GM21367 (cell line): ENCODE measurements at regions not wholly inside any gene's neighbourhood (a gene's known extent, or its start where the extent isn't known, plus 50 kb on each side); places are given as distances from the start of the nearest gene placed in this dataset.

ENCODE experiments used
- ATAC-seq: cut with Tn5 transposase; IDR thresholded peaks from one replicate; pipeline ENCODE4 v1.9.1; 2021; ENCODE audit not compliant: unreplicated experiment

GRCh38 chr10:131480066-131480465, 168.5 kb upstream of the TCERG1L start:
- ATAC-seq, result no peak

GRCh38 chr10:131480861-131481260, 169.3 kb upstream of the TCERG1L start:
- ATAC-seq, result no peak

DNA sequence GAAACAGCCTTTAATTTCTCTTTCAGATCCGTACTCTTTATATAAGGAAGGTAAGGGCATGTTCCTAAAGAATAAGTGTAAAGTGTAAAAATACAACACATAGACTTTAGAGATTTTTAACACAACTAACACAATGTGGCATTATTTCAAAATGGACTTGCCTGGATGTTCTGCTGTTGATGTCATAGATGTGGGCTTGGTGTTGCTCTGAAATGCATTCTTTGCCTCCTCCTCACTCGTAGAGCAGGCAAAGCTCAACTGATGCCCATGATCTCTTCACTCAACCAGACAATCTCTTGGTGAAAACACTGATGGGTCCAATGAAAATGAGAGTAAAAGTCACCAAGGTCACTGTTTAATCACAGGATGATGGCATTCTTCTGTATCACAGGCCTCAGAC, 174.2 kb upstream of the TCERG1L start:
- no peak for ATAC-seq

- no peak for ATAC-seq
These were observed 176.3 kb upstream of the TCERG1L start for GRCh38 chr10:131487822-131488221.

DNA sequence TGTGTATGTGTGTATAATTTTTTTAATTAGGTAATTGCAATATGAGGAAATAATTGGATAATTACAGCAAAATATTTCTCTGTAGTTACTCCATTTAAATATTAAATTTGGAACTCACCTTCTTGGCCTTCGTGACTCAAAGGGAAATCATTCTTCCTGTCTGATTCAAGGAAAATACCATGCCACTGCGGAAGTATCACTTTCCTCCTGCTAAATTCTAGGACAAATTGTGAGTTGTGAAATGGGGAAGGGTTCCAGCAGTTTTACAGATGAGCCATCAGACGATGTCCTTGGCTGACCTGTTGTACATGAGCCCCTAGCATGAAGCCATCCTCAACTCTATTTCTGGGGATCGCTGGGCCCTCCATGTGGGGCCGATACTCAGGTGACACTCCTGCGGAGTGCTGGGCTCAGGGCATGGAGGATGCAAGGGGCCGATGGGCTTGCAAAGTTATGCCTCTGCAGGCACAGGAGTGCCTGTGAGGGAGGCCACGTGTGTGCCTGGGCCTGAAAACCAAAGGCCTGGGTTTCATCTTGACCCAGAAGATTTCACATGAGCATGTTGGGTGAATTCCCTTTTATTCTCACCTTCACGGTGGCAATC, 179.6 kb upstream of the TCERG1L start:
- no peak for ATAC-seq

DNA sequence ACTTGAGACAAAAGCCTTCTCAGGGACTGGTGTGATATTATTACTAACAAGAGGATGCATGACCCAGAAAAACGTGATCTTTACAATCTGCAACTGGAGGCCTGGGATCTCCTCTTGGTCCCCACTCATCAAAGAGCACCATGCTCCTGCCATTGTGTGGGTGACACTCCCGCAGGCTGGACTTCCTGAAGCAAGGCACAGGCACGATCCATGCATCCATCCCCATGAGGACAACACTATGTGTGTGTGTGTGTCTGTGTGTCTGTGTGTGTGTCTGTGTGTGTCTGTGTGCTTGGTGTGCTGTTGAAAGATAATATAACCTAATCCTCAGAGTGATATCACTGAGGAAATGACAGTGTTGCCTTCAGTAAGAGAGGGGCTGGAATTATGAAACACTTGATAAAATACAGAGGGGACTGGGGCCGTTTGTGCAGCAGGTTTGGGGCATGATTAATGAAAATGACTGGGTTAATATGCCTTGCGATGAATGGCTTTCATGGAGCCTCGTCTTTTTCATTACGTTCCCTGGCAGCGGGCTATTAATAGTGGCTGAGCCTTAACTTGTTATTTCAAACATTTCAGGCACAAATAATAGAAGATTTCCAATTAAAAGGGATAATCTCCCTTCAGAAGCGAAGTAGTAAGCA, 180.8 kb upstream of the TCERG1L start:
- ATAC-seq, result no peak

GRCh38 chr10:131493432-131493831, 181.9 kb upstream of the TCERG1L start:
- ATAC-seq, result no peak

- no peak for ATAC-seq
These were observed 182.9 kb upstream of the TCERG1L start for GRCh38 chr10:131494451-131494850.

DNA sequence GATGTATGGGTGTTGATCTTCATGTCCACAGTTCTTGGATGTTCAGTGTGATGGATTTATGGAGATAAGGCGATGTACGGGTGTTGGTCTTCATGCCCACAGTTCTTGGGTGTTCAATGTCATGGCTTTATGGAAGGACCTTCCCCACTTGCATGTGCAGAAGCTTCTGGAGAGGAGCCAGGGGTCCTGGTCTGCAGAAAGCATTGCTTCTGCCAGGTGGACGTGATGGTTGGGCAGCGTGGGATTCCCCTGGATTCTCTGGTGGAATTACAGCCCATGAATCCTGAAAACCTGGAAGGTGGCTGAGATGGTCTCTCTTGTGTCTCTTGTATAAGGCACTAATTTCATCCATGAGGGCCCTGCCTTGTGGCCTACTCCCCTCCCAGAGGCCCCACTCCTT, 183.7 kb upstream of the TCERG1L start:
- ATAC-seq, result no peak

GRCh38 chr10:131495892-131496291, 184.4 kb upstream of the TCERG1L start:
- ATAC-seq, result no peak

GRCh38 chr10:131496351-131497052, 185.0 kb upstream of the TCERG1L start:
- ATAC-seq, result no peak

DNA sequence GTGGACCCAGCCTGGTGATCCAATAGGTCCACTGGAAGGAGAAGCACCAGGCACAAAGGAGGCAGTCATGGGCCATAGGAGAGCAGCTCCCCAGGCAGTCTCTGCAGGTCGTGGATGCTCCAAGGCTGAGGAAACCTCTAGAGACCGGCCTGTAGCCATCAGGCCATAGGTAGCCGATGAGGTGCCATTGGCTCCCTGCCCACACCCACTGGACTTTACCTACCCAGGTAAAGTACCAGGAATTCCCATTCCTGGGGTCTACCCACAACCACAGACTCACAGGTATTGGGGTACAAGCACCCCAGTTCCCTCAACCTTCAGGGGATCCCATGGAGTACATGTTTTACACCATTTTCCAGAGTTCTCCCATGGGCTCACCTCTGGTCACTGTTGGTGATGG, 188.0 kb upstream of the TCERG1L start:
- ATAC-seq, result no peak

DNA sequence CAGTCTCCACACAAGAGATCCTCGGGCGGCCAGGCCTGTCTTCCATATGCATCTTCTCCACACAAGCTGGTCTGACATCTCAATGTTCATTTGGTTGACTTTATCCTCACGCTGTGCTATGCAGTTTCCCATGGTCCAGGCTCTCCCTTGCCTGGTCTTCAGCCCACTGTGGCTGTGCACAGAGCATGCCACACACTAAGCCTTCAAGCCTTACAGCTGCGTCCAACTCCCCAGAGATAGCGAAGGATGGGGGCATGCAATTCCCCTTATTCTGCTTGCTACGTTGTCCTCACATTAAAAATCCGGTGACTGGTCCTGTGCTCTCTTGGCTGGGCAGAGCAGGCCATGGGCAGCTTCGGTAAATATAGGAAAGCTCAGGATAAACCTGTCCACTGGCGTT, 188.7 kb upstream of the TCERG1L start:
- ATAC-seq, result no peak

DNA sequence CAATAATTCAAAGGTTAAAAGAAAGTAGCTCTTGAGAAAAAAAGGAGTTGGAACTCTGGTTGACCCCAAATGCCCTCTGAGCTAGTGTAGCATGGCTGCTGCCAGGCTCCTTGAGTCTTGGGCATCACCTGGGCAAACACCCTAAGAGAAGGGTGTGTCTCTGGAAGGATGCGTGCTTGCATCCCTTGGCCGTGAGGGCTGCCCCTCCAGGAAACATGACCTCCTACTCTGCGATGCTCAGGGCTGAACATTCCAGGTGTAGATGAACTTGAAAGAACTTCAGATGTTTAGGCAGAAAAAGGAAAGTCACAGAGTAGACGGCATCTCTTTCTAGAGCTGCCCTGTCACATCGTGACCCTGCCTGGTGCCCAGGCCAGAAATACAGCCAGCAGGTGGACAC, 189.4 kb upstream of the TCERG1L start:
- ATAC-seq, result no peak

- no peak for ATAC-seq
These were observed 192.5 kb upstream of the TCERG1L start for GRCh38 chr10:131503992-131504391.

- ATAC-seq, result no peak
These were observed 199.9 kb upstream of the TCERG1L start for GRCh38 chr10:131511391-131511790.

DNA sequence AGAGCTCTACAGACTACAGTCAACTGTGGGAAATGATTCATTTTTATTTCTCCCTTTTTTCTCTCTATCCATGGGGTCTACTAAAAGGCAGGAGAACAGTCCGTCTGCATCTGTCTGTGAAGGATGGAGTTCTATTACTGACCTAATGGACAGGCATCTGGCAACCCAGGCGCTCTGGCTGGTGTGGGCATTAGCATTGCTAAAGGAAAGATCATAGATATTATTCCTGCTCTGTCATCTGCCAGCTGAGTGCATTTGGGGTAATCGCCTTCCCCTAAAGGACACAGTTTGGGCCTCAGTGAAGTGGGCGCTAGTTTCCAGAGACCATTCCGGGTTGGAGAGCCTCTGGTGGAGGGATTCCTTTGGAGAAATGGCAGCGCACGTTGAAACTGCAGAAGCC, 201.3 kb upstream of the TCERG1L start:
- no peak for ATAC-seq

- no peak for ATAC-seq
These were observed 201.9 kb upstream of the TCERG1L start for GRCh38 chr10:131513445-131513844.

DNA sequence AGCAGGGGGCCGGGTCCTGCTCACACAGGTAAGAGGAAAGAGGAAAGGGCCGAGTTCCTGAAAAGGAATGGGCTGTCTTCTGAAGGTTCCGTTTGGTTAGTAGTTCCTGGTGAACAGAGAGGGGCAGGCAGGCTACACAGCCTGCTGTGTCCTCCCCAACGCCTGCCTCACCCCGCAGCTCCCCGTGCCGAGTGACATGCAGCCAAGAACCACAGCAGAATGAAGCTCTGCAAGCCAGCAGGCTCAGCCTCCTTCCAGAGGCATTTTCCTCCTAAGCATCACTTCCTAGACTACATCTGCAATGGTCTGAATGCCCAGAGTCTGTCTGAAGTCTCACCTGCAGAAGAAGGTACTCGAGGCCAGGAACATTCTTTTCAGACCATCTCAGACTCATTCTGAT, 202.4 kb upstream of the TCERG1L start:
- no peak for ATAC-seq

GRCh38 chr10:131514454-131514853, 202.9 kb upstream of the TCERG1L start:
- no peak for ATAC-seq

DNA sequence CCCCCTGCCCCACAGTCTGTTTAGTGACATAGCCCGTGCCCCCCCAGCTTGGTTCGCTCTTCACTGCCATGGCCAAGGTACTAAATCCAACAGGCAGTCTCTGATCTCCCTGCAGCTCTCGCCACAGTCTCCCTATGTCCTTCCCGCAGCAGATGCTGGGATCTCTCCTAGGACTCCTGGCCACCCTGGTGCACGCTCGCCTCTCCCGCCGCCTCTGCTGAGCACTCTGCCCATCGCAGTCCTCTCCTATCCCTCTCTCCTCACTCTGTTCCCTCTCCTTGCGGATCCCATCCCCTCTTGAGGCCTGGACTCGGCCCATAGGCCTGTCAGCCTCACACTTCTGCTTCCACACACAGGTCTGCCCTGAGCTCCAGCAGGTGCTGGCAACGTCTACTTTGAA, 204.8 kb upstream of the TCERG1L start:
- no peak for ATAC-seq

- ATAC-seq, result no peak
These were observed 206.3 kb upstream of the TCERG1L start for GRCh38 chr10:131517781-131518180.
